NT2/D1 (cell line): ENCODE measurements at regions not wholly inside any gene's neighbourhood (a gene's known extent, or its start where the extent isn't known, plus 50 kb on each side); places are given as distances from the start of the nearest gene placed in this dataset.

ENCODE experiments used
- DNase-seq: peaks from one replicate; pipeline ENCODE4 v3.0.0-alpha.2; 2011; ENCODE audit warnings: low read depth, low spot score
- H3K27me3 ChIP-seq: 2 replicates; pipeline ENCODE4 v1.6.0; 2011; ENCODE audit warnings: mild to moderate bottlenecking; ENCODE audit not compliant: insufficient read length, insufficient read depth
- H3K36me3 ChIP-seq: 2 replicates; pipeline ENCODE4 v1.6.1; 2011; ENCODE audit warnings: mild to moderate bottlenecking, low read length, mixed read lengths; ENCODE audit not compliant: insufficient read depth, insufficient read length
- H3K4me1 ChIP-seq: 2 replicates; pipeline ENCODE4 v1.5.1; 2011; ENCODE audit not compliant: insufficient read depth, insufficient read length
- H3K4me3 ChIP-seq: 2 replicates; pipeline ENCODE4 v1.5.1; 2011; ENCODE audit warnings: low read depth; ENCODE audit not compliant: insufficient read length
- H3K9ac ChIP-seq: 2 replicates; pipeline ENCODE4 v1.6.0; 2011; ENCODE audit warnings: low read depth; ENCODE audit not compliant: insufficient read length
- H3K9me3 ChIP-seq: 2 replicates; pipeline ENCODE4 v1.5.1; 2011; ENCODE audit warnings: mild to moderate bottlenecking, low read length; ENCODE audit not compliant: insufficient read depth
- SUZ12 ChIP-seq: IDR thresholded peaks from 2 replicates; pipeline ENCODE4 v1.6.1; 2011; ENCODE audit not compliant: insufficient read length, insufficient read depth; ENCODE audit errors: extremely low read depth
- YY1 ChIP-seq: IDR thresholded peaks from 2 replicates; pipeline ENCODE4 v1.6.1; 2011; ENCODE audit not compliant: insufficient read length, insufficient read depth
- ZNF274 ChIP-seq: IDR thresholded peaks from 2 replicates; pipeline ENCODE4 v1.6.1; 2011; ENCODE audit warnings: mild to moderate bottlenecking, low read depth, low read length

DNA sequence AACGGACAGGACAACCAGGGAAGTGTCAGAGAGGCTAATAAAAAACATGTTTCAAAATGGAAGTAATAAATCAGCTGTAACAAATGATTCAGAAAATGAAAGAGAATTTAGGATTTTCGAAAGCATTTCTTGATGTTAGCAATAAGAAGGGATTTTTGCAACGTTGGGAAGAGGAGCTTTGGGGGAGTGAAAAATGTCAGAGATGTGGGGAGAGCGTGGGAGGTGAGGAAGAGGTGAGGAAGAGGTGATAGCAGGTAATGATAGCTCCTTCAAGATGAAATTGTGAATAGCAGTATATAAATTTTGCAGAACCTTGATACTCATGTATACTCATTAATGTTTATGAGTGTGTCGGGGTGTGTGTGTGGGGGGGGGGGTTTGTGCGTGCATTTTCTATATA lies 76.2 kb upstream of the COX10 start:
- no peak for TF ChIP-seq ZNF274
- no peak for TF ChIP-seq SUZ12
- TF ChIP-seq YY1 = no peak

DNA sequence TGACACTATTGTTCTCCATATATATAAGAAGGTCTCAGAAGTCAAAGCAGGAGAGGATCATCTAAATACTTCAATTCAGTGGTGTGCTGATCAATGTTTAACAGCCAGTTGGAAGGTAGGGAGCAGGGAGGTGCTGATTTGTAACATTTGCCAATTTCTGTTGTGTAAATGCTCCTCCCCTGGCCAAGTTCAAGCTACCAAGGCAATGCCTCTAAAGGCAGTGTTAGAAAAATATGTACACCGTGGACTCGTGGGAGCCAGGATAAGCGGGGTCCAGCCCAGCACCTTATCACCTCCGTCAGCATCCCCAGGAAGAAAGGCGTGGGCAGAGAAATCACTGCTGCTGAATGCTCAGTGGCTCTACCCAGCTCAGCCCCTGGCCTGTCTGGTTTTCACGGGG lies 75.3 kb upstream of the COX10 start:
- Histone ChIP-seq H3K9me3 (no peaks in the 10 kb centered on the region), H3K4me3 (no peak overlapping the region), H3K27me3 (no peaks in the 10 kb centered on the region), H3K9ac (no peak overlapping the region), H3K4me1 (no peaks in the 10 kb centered on the region), H3K36me3 (no peaks in the 10 kb centered on the region)
- no peak for DNase-seq
- TF ChIP-seq YY1 = no peak
- TF ChIP-seq ZNF274 = no peak
- TF ChIP-seq SUZ12 = no peak

More for the DNA sequence above, 76.2 kb upstream of the COX10 start:
- Histone ChIP-seq H3K4me3 (no peak overlapping the region), H3K9ac (no peak overlapping the region), H3K36me3 (no peaks in the 10 kb centered on the region), H3K27me3 (no peaks in the 10 kb centered on the region), H3K4me1 (no peaks in the 10 kb centered on the region), H3K9me3 (no peaks in the 10 kb centered on the region)
- DNase-seq = no peak

DNA sequence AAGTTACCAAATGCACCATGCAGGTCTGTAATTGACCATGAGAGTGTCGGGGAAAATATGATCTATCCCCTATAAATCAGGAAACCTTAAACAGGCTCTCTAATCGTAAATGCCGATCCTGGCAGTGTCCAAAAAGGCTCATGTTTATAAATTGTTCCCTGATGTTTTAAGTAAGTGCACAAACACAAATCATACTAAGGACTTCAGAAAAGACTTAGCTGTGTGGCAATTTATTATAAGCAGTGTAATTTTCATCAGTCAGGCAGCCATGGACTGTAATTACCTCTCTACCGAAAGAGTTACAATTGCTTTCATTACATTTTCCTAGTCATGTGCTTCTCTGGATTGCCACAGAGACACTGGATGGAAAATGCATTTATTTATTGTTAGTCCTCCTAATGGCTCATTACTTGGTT lies 73.4 kb upstream of the COX10 start:
- TF ChIP-seq SUZ12 (no peak), ZNF274 (no peak), YY1 (no peak)
- H3K27me3 ChIP-seq = no peaks in the 10 kb centered on the region
- H3K36me3 ChIP-seq = no peaks in the 10 kb centered on the region
- H3K4me3 ChIP-seq = no peak overlapping the region
- H3K9me3 ChIP-seq = no peaks in the 10 kb centered on the region
- H3K9ac ChIP-seq = no peak overlapping the region
- DNase-seq = no peak
- H3K4me1 ChIP-seq = no peaks in the 10 kb centered on the region

DNA sequence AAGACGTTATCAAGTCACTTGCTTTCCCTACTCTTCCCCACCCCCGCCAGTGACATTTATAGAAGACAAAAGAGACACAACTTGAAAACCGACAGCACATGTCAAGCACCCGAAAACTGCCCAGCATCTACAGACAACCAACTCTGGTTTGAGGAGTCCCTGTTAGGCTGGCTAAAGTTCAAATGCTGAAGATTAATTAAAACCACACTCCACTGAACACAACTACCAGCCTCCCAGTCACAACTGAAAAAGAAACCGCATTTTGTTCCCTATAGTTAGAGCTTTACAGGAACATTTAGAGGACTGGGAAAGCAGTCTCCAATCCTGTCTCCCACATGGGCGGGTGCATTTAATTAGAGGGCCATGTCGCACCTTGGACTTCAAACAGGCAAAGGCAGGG lies 73.0 kb upstream of the COX10 start:
- TF ChIP-seq SUZ12 (no peak), ZNF274 (no peak), YY1 (no peak)
- Histone ChIP-seq H3K27me3 (no peaks in the 10 kb centered on the region), H3K9ac (no peak overlapping the region), H3K9me3 (no peaks in the 10 kb centered on the region), H3K4me1 (no peaks in the 10 kb centered on the region), H3K4me3 (no peak overlapping the region), H3K36me3 (no peaks in the 10 kb centered on the region)
- no peak for DNase-seq

DNA sequence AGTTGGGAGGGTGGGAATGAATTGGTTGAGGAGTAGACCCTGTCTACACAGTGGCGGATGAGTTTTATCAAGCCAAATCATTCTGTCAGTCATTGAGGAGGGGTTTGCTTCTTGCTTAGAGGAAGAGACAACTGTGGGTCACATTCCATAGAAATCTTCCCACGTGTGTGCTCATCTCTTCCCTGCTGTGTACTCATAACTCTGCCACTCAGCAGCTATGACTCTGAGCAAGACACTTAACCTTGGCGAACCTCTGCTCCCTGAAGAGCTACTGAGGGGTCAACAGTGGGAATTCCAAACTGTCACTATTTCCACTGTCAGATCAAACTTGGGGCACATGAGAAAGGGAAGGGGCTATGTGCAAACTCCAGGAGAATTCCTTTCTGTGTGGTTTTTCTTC lies 72.6 kb upstream of the COX10 start:
- H3K36me3 ChIP-seq = no peaks in the 10 kb centered on the region
- H3K4me3 ChIP-seq = no peak overlapping the region
- H3K4me1 ChIP-seq = no peaks in the 10 kb centered on the region
- TF ChIP-seq YY1 = no peak
- TF ChIP-seq SUZ12 = no peak
- TF ChIP-seq ZNF274 = no peak
- no peak for DNase-seq
- H3K9me3 ChIP-seq = no peaks in the 10 kb centered on the region
- H3K27me3 ChIP-seq = no peaks in the 10 kb centered on the region
- no peak overlapping the region for H3K9ac ChIP-seq

DNA sequence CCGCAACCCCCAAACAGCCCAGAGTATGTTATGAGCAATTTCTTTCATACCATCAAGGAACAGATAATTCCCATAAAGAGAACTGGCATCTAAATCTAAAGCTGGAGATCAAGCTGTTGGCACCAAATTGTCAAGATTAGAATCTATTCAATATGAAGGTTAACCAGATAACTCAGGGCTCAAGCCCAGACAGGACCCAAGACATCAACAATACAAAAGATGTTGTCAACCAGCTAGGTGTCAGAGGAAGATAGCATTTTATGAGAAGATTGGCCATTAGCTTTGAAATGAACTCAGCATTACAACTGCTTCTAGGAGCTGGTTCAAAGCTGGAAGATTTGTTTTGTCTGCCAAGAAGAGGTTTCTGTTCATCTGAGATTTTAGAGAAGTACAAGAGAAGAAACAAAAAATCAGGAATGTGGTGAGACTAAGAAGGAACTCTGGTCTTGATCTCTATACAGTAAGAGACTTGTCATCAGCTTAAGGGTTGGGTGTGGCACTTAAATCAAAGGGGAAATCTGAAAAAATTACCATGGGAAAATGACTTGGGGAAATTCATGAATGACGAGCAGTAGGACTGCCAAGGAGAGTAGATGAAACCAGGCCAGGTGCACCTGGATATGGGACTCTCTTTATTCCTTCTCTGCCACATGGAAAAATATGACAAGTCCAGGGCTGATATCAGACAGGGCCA lies 64.2 kb upstream of the COX10 start:
- DNase-seq = no peak
- Histone ChIP-seq H3K9ac (no peak overlapping the region), H3K9me3 (no peaks in the 10 kb centered on the region), H3K4me3 (no peak overlapping the region), H3K27me3 (no peaks in the 10 kb centered on the region), H3K4me1 (no peaks in the 10 kb centered on the region), H3K36me3 (no peaks in the 10 kb centered on the region)
- TF ChIP-seq YY1 (no peak), ZNF274 (no peak), SUZ12 (no peak)

DNA sequence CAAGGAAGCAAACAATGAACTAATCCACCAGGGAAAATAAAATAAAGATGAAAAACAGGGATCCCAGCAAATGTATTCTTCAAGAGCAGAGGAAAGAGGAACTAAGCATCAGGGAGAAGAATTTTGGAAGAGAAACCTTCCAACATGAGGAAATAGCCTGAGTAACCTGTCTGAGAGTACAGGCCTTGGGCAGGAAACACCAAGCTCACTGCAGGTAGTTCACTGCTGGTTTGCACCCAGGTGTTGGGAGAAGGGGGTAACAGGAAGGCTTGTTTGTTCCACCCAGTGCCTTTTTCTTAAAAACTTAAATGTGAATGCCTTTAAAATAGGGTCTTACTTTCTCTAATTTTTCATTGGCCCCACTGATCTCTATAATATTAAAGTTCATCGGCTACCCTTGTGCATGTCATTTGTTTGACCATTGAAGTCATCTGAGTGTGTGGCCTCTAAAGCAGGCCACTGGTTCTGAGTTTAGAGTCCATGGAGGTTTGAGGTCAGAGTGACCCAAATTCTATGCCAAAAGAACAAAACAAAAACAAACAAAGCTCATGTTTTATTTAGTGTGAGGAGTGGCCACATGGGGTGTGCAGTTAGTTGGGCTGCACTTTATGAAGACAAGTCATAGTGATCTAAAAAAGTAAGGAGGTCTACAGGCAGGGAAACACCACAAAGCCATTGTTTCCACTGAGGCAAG lies 62.9 kb upstream of the COX10 start:
- Histone ChIP-seq H3K9ac (no peak overlapping the region), H3K27me3 (no peaks in the 10 kb centered on the region), H3K9me3 (peaks cover 7% of the 10 kb centered on the region; the same call in 1 of the 2 replicates), H3K36me3 (no peaks in the 10 kb centered on the region), H3K4me1 (no peaks in the 10 kb centered on the region), H3K4me3 (no peak overlapping the region)
- TF ChIP-seq SUZ12 (no peak), ZNF274 (no peak), YY1 (no peak)
- no peak for DNase-seq
